GM12891 (cell line): ENCODE measurements at regions not wholly inside any gene's neighbourhood (a gene's known extent, or its start where the extent isn't known, plus 50 kb on each side); places are given as distances from the start of the nearest gene placed in this dataset.
A peak's percentile ranks its signal among the peaks of the same experiment; 100 is the strongest.
"Not testable (repeated sequence)": the region's sequence is repeated elsewhere in the genome, so short reads cannot be mapped to it uniquely, and the experiment has no call there.

ENCODE experiments used
- DNase-seq: peaks from one replicate; pipeline ENCODE4 v3.0.0; 2011; ENCODE audit warnings: low spot score; ENCODE audit not compliant: insufficient read length
- FAIRE-seq: peaks from 2 replicates; lab custom pipeline; 2011; peaks lifted over from hg19 to GRCh38; lab: Jason Lieb, UNC
- PAX5 ChIP-seq: IDR thresholded peaks from 2 replicates; pipeline ENCODE4 v1.6.1; 2011; ENCODE audit warnings: low read length, moderate library complexity, mild to moderate bottlenecking; ENCODE audit not compliant: insufficient read depth, severe bottlenecking
- POLR2A ChIP-seq: IDR thresholded peaks from 2 replicates; pipeline ENCODE4 v1.6.1; 2011; ENCODE audit warnings: low read depth, low read length, control low read depth
- POLR2AphosphoS5 ChIP-seq: IDR thresholded peaks from 2 replicates; pipeline ENCODE4 v1.6.1; 2011; ENCODE audit warnings: low read depth, low read length, control low read depth
- POU2F2 ChIP-seq: IDR thresholded peaks from 2 replicates; pipeline ENCODE4 v1.6.1; 2011; ENCODE audit warnings: low read depth, mild to moderate bottlenecking, control low read depth, low read length, moderate library complexity
- SPI1 ChIP-seq: IDR thresholded peaks from 2 replicates; pipeline ENCODE4 v1.6.1; 2011; ENCODE audit warnings: low read depth, low read length, control low read depth
- TAF1 ChIP-seq: IDR thresholded peaks from 2 replicates; pipeline ENCODE4 v1.6.1; 2011; ENCODE audit warnings: low read depth, low read length, control low read depth

DNA sequence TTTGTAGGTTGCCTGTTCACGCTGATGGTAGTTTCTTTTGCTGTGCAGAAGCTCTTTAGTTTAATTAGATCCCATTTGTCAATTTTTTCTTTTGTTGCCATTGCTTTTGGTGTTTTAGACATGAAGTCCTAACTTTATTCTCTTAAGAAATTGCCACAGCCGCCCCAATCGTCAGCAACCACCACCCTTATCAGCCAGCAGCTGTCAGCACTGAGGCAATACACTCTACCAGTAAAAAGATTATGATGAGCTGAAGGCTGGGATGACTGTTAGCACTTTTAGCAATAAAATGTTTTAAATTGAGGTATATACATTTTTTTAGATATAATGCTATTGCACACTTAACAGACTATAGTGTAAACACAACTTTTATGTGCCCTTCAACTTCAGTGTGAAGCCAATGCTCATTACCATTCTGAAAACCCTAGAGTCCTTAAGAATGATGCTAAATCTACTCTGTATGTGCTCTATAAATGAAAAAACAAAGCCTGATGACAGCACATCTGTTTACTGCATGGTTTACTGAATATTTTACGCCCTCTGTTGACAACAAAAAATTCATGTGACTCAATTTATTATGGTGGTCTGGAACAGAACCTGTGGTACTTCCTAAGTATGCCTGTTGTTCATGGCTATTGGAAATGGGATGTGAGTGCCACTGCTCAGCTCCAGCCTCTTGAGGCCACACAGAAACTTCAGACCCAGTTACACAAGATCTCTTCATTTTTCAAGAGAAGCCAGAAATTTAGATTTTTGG is 197.4 kb downstream of the DUSP6 start:
- TF ChIP-seq POLR2A = no peak
- no peak for TF ChIP-seq POU2F2
- no peak for TF ChIP-seq POLR2AphosphoS5
- TF ChIP-seq PAX5 = no peak
- no peak for TF ChIP-seq TAF1
- no peak for TF ChIP-seq SPI1
- FAIRE-seq = no peak

GRCh38 chr12:89153341-89153740 is 199.0 kb downstream of the DUSP6 start:
- FAIRE-seq (no peak), DNase-seq (no peak)
- no peak for TF ChIP-seq PAX5
- TF ChIP-seq POU2F2 = no peak
- TF ChIP-seq TAF1 = no peak
- no peak for TF ChIP-seq SPI1
- no peak for TF ChIP-seq POLR2A
- no peak for TF ChIP-seq POLR2AphosphoS5

More for the DNA sequence above, 197.4 kb downstream of the DUSP6 start:
- DNase-seq = no peak

DNA sequence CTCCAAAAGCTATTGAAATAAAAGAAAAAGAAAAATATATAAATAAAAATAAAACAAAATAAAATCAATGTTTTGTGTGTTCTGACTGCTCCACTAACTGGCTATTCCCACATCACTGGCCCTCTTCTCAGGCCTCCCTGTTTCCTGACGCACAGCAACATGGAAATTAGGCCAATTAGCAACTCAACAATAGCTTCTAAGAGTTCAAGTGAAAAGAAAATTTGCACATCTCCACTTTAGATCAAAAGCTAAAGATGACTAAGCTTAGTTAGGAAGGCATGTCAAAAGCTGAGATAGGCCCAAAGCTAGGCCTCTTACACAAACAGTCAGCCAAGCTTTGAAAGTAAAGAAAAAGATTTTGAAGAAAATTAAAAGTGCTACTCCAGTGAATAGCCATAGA is 200.8 kb downstream of the DUSP6 start:
- no peak for DNase-seq
- no peak for TF ChIP-seq SPI1
- no peak for TF ChIP-seq POU2F2
- no peak for TF ChIP-seq PAX5
- TF ChIP-seq POLR2AphosphoS5 = no peak
- no peak for TF ChIP-seq TAF1
- TF ChIP-seq POLR2A = no peak
- no peak for FAIRE-seq

DNA sequence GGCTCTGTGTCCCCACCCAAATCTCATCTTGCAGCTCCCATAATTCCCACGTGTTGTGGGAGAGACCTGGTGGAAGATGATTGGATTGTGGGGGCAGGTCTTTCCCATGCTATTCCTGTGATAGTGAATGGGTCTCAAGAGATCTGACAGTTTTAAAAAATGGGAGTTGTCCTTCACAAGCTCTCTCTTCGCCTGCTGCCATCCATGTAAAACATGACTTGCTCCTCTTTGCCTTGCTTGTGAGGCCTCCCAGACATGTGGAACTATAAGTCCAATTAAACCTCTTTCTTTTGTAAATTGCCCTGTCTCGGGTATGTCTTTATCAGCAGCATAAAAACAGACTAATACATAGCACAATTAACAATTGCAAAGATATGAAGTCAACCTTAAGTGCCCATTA is 201.5 kb downstream of the DUSP6 start:
- not testable (repeated sequence) for FAIRE-seq, DNase-seq

GRCh38 chr12:89140602-89141238 is 211.6 kb downstream of the DUSP6 start:
- TF ChIP-seq SPI1 (no peak), POU2F2 (no peak), POLR2A (no peak), TAF1 (no peak), POLR2AphosphoS5 (no peak), PAX5 (no peak)
- no peak for DNase-seq
- FAIRE-seq = no peak

DNA sequence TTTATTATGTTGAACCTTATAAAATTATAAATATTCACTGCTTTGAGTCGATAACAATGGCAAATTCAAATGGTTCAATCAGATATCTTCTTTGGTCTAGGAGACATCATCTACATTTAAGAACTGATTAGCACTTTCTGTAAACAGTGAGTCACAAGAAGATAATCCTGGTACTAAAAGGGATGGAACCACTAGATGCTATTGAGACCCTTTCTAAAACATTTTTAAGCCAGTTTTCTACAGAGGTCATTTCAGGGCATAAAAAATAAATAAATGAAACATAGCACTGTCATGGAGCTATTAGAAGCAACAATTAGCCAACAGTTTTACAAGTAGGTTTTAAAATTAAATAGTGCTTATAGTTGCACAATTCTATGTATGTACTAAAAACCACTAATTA is 212.2 kb downstream of the DUSP6 start:
- FAIRE-seq (no peak), DNase-seq (no peak)
- TF ChIP-seq SPI1 (no peak), PAX5 (no peak), POLR2A (no peak), TAF1 (no peak), POU2F2 (no peak), POLR2AphosphoS5 (no peak)

GRCh38 chr12:89139390-89139789 is 212.9 kb downstream of the DUSP6 start:
- TF ChIP-seq POU2F2 = no peak
- no peak for TF ChIP-seq POLR2AphosphoS5
- TF ChIP-seq SPI1 = no peak
- TF ChIP-seq POLR2A = no peak
- no peak for TF ChIP-seq TAF1
- no peak for TF ChIP-seq PAX5
- FAIRE-seq (no peak), DNase-seq (no peak)

- DNase-seq (no peak), FAIRE-seq (no peak)
- TF ChIP-seq TAF1 = no peak
- TF ChIP-seq POLR2A = no peak
- no peak for TF ChIP-seq PAX5
- no peak for TF ChIP-seq POU2F2
- TF ChIP-seq POLR2AphosphoS5 = no peak
These were observed 214.1 kb downstream of the DUSP6 start for GRCh38 chr12:89138048-89138852.

- TF ChIP-seq SPI1 = peak; percentile 89
- no peak for TF ChIP-seq POU2F2
- no peak for DNase-seq
- FAIRE-seq = no peak
These were observed 216.2 kb downstream of the DUSP6 start for GRCh38 chr12:89135976-89136634.

DNA sequence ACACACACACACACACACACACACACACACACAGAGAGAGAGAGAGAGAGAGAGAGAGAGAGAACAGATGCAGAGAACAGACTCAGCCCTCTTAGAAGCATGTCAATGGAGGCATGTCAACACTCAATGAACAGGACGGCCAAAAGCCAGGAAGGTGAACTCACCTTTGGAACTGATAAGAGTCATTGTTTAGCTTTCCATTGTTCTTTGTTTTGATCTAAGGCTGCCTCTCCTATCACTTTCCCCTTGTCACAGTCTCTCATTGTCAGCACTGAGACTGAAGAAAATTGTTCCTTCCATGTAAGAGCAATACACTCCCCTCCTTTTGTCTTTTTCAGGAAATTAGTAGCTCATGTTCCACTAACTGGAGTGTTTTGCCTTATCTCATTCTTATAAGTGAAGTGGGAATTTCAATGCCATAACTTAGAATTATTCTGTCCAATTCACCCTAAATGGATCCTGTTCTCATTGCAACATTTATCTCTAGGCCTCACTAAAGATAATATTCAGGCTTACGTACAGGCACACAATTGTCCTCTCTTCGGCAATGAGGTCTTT is 218.0 kb downstream of the DUSP6 start:
- FAIRE-seq (no peak), DNase-seq (no peak)
- no peak for TF ChIP-seq POLR2A
- no peak for TF ChIP-seq TAF1
- TF ChIP-seq POU2F2 = no peak
- TF ChIP-seq POLR2AphosphoS5 = no peak
- TF ChIP-seq PAX5 = no peak
- no peak for TF ChIP-seq SPI1
